ENCODE measurements at regions not wholly inside any gene's neighbourhood (a gene's known extent, or its start where the extent isn't known, plus 50 kb on each side); places are given as distances from the start of the nearest gene placed in this dataset.
A peak's percentile ranks its signal among the peaks of the same experiment; 100 is the strongest.

GRCh38 chr1:217313096-217313495 lies 317.8 kb downstream of the GPATCH2 start:
- H3K4me3 ChIP-seq (ENCODE audit: low read depth, low read length): no peak overlapping the region
- no peak for TF ChIP-seq CTCF (IDR thresholded peaks at IDR 0.05; ENCODE audit: low read depth, low read length, missing control alignments)
- DNase-seq (ENCODE audit: low read depth): no peak

GRCh38 chr1:217311766-217312165 lies 319.1 kb downstream of the GPATCH2 start:
- peak; percentile 30 for TF ChIP-seq CTCF (IDR thresholded peaks at IDR 0.05; ENCODE audit: low read depth, low read length, missing control alignments)
- no peak for DNase-seq (ENCODE audit: low read depth)
- H3K4me3 ChIP-seq (ENCODE audit: low read depth, low read length): no peak overlapping the region

- TF ChIP-seq CTCF (IDR thresholded peaks at IDR 0.05; ENCODE audit: low read depth, low read length, missing control alignments): no peak
- H3K4me3 ChIP-seq (ENCODE audit: low read depth, low read length): no peak overlapping the region
- no peak for DNase-seq (ENCODE audit: low read depth)
Measured at GRCh38 chr1:217311269-217311668, 319.6 kb downstream of the GPATCH2 start.

GRCh38 chr1:217281332-217281731 lies 349.6 kb downstream of the GPATCH2 start:
- DNase-seq (ENCODE audit: low read depth): no peak
- no peak overlapping the region for H3K4me3 ChIP-seq (ENCODE audit: low read depth, low read length)
- TF ChIP-seq CTCF (IDR thresholded peaks at IDR 0.05; ENCODE audit: low read depth, low read length, missing control alignments): no peak

GRCh38 chr1:217275655-217276398 lies 355.1 kb downstream of the GPATCH2 start:
- no peak overlapping the region for H3K4me3 ChIP-seq (ENCODE audit: low read depth, low read length)
- no peak for TF ChIP-seq CTCF (IDR thresholded peaks at IDR 0.05; ENCODE audit: low read depth, low read length, missing control alignments)
- DNase-seq (ENCODE audit: low read depth): no peak

- peak; percentile 3 for DNase-seq (ENCODE audit: low read depth)
- TF ChIP-seq CTCF (IDR thresholded peaks at IDR 0.05; ENCODE audit: low read depth, low read length, missing control alignments): no peak
- H3K4me3 ChIP-seq (ENCODE audit: low read depth, low read length): no peak overlapping the region
Measured at GRCh38 chr1:217274927-217275654, 355.8 kb downstream of the GPATCH2 start.

All from GM12864 (cell line).